Dermis blood vessel endothelial cell (primary cell): ENCODE measurements at regions not wholly inside any gene's neighbourhood (a gene's known extent, or its start where the extent isn't known, plus 50 kb on each side); places are given as distances from the start of the nearest gene placed in this dataset.
A peak's percentile ranks its signal among the peaks of the same experiment; 100 is the strongest.
"Not testable (repeated sequence)": the region's sequence is repeated elsewhere in the genome, so short reads cannot be mapped to it uniquely, and the experiment has no call there.

ENCODE experiments used
- DNase-seq: peaks from one replicate; pipeline ENCODE4 v3.0.0; 2010

GRCh38 chr18:23311351-23312121 is 141.6 kb upstream of the RIOK3 start:
- DNase-seq: peak; percentile 95

GRCh38 chr18:23313379-23313778 is 139.7 kb upstream of the RIOK3 start:
- DNase-seq: no peak

- no peak for DNase-seq
Measured at GRCh38 chr18:23314672-23315071, 138.4 kb upstream of the RIOK3 start.

- no peak for DNase-seq
Measured at GRCh38 chr18:23316316-23316715, 136.8 kb upstream of the RIOK3 start.

- no peak for DNase-seq
Measured at GRCh38 chr18:23316988-23317387, 136.1 kb upstream of the RIOK3 start.

GRCh38 chr18:23317975-23318675 is 135.0 kb upstream of the RIOK3 start:
- no peak for DNase-seq

GRCh38 chr18:23320709-23321236 is 132.3 kb upstream of the RIOK3 start:
- DNase-seq: no peak

- no peak for DNase-seq
Measured at GRCh38 chr18:23321996-23322395, 131.1 kb upstream of the RIOK3 start.

GRCh38 chr18:23324056-23324811 is 128.9 kb upstream of the RIOK3 start:
- no peak for DNase-seq

- DNase-seq: no peak
Measured at GRCh38 chr18:23324861-23325260, 128.2 kb upstream of the RIOK3 start.

GRCh38 chr18:23329671-23330070 is 123.4 kb upstream of the RIOK3 start:
- DNase-seq: not testable (repeated sequence)

GRCh38 chr18:23330423-23330822 is 122.7 kb upstream of the RIOK3 start:
- no peak for DNase-seq

- DNase-seq: no peak
Measured at GRCh38 chr18:23331091-23331920, 121.8 kb upstream of the RIOK3 start.

- DNase-seq: no peak
Measured at GRCh38 chr18:23332356-23332755, 120.7 kb upstream of the RIOK3 start.

GRCh38 chr18:23333827-23334226 is 119.3 kb upstream of the RIOK3 start:
- no peak for DNase-seq

- no peak for DNase-seq
Measured at GRCh38 chr18:23334569-23334968, 118.5 kb upstream of the RIOK3 start.

- peak; percentile 92 for DNase-seq
Measured at GRCh38 chr18:23336101-23336500, 117.0 kb upstream of the RIOK3 start.

GRCh38 chr18:23337599-23338444 is 115.3 kb upstream of the RIOK3 start:
- DNase-seq: peak; percentile 66

- DNase-seq: no peak
Measured at GRCh38 chr18:23340661-23341060, 112.4 kb upstream of the RIOK3 start.

GRCh38 chr18:23341383-23341782 is 111.7 kb upstream of the RIOK3 start:
- no peak for DNase-seq

- DNase-seq: no peak
Measured at GRCh38 chr18:23341983-23342382, 111.1 kb upstream of the RIOK3 start.
